ENCODE measurements at regions not wholly inside any gene's neighbourhood (a gene's known extent, or its start where the extent isn't known, plus 50 kb on each side); places are given as distances from the start of the nearest gene placed in this dataset.
"Not testable (repeated sequence)": the region's sequence is repeated elsewhere in the genome, so short reads cannot be mapped to it uniquely, and the experiment has no call there.

- Histone ChIP-seq H3K36me3 (ENCODE audit: insufficient read depth) (no peaks in the 10 kb centered on the region), H4K20me1 (ENCODE audit: insufficient read depth) (no peaks in the 10 kb centered on the region), H3K4me3 (IDR thresholded peaks at IDR 0.05; ENCODE audit: insufficient read depth, low read depth, low read length) (no peak overlapping the region), H3K27ac (no peak overlapping the region), H3K27me3 (ENCODE audit: insufficient read depth, low read depth) (no peaks in the 10 kb centered on the region), H2AFZ (ENCODE audit: low read depth) (no peak overlapping the region; the same call in 1 of the 2 replicates), H3K9ac (no peak overlapping the region), H3K4me2 (no peak overlapping the region), H3K79me2 (ENCODE audit: insufficient read depth, low read depth) (no peaks in the 10 kb centered on the region), H3K4me1 (ENCODE audit: low read depth, poor library complexity, severe bottlenecking) (peaks cover 32% of the 10 kb centered on the region)
- TF ChIP-seq CTCF (conservative IDR thresholded peaks at IDR 0.05; ENCODE audit: low read depth, low read length), result no peak
Observed at GRCh38 chr22:22960307-22960706, 72.7 kb downstream of the IGLL5 start.

- Histone ChIP-seq H3K27ac (no peak overlapping the region), H3K4me3 (IDR thresholded peaks at IDR 0.05; ENCODE audit: insufficient read depth, low read depth, low read length) (no peak overlapping the region), H3K4me1 (ENCODE audit: low read depth, poor library complexity, severe bottlenecking) (peaks cover 21% of the 10 kb centered on the region), H3K79me2 (ENCODE audit: insufficient read depth, low read depth) (no peaks in the 10 kb centered on the region), H3K36me3 (ENCODE audit: insufficient read depth) (no peaks in the 10 kb centered on the region), H3K9ac (no peak overlapping the region), H3K4me2 (no peak overlapping the region), H3K27me3 (ENCODE audit: insufficient read depth, low read depth) (no peaks in the 10 kb centered on the region), H4K20me1 (ENCODE audit: insufficient read depth) (no peaks in the 10 kb centered on the region), H2AFZ (ENCODE audit: low read depth) (no peak overlapping the region)
- no peak for TF ChIP-seq CTCF (conservative IDR thresholded peaks at IDR 0.05; ENCODE audit: low read depth, low read length)
Observed at GRCh38 chr22:22961574-22961973, 74.0 kb downstream of the IGLL5 start.

- H3K79me2 ChIP-seq (ENCODE audit: insufficient read depth, low read depth), result no peaks in the 10 kb centered on the region
- H3K9ac ChIP-seq, result no peak overlapping the region
- H3K36me3 ChIP-seq (ENCODE audit: insufficient read depth), result no peaks in the 10 kb centered on the region
- no peaks in the 10 kb centered on the region for H3K27me3 ChIP-seq (ENCODE audit: insufficient read depth, low read depth)
- H3K4me1 ChIP-seq (ENCODE audit: low read depth, poor library complexity, severe bottlenecking), result no peaks in the 10 kb centered on the region
- no peak overlapping the region for H3K27ac ChIP-seq
- TF ChIP-seq CTCF (conservative IDR thresholded peaks at IDR 0.05; ENCODE audit: low read depth, low read length), result no peak
- H4K20me1 ChIP-seq (ENCODE audit: insufficient read depth), result no peaks in the 10 kb centered on the region
- H3K4me3 ChIP-seq (IDR thresholded peaks at IDR 0.05; ENCODE audit: insufficient read depth, low read depth, low read length), result no peak overlapping the region
- no peak overlapping the region for H3K4me2 ChIP-seq
- H2AFZ ChIP-seq (ENCODE audit: low read depth), result no peak overlapping the region
Observed at GRCh38 chr22:22968366-22968765, 80.8 kb downstream of the IGLL5 start.

GRCh38 chr22:22972605-22973004, 85.0 kb downstream of the IGLL5 start:
- not testable (repeated sequence) for H3K79me2 ChIP-seq (ENCODE audit: insufficient read depth, low read depth); H3K36me3 ChIP-seq (ENCODE audit: insufficient read depth); H3K27ac ChIP-seq; H3K9ac ChIP-seq; H3K4me1 ChIP-seq (ENCODE audit: low read depth, poor library complexity, severe bottlenecking); H3K27me3 ChIP-seq (ENCODE audit: insufficient read depth, low read depth); H2AFZ ChIP-seq (ENCODE audit: low read depth); H3K4me2 ChIP-seq; H3K4me3 ChIP-seq (IDR thresholded peaks at IDR 0.05; ENCODE audit: insufficient read depth, low read depth, low read length); H4K20me1 ChIP-seq (ENCODE audit: insufficient read depth)

- no peak for TF ChIP-seq CTCF (conservative IDR thresholded peaks at IDR 0.05; ENCODE audit: low read depth, low read length)
- H4K20me1 ChIP-seq (ENCODE audit: insufficient read depth), result no peaks in the 10 kb centered on the region
- H3K4me1 ChIP-seq (ENCODE audit: low read depth, poor library complexity, severe bottlenecking), result no peaks in the 10 kb centered on the region
- H2AFZ ChIP-seq (ENCODE audit: low read depth), result no peak overlapping the region
- no peak overlapping the region for H3K27ac ChIP-seq
- no peaks in the 10 kb centered on the region for H3K79me2 ChIP-seq (ENCODE audit: insufficient read depth, low read depth)
- H3K36me3 ChIP-seq (ENCODE audit: insufficient read depth), result no peaks in the 10 kb centered on the region
- H3K4me2 ChIP-seq, result no peak overlapping the region
- no peaks in the 10 kb centered on the region for H3K27me3 ChIP-seq (ENCODE audit: insufficient read depth, low read depth)
- no peak overlapping the region for H3K9ac ChIP-seq
- no peak overlapping the region for H3K4me3 ChIP-seq (IDR thresholded peaks at IDR 0.05; ENCODE audit: insufficient read depth, low read depth, low read length)
Observed at GRCh38 chr22:22973336-22973735, 85.7 kb downstream of the IGLL5 start.
